Keratinocyte (primary cell): ENCODE measurements at regions not wholly inside any gene's neighbourhood (a gene's known extent, or its start where the extent isn't known, plus 50 kb on each side); places are given as distances from the start of the nearest gene placed in this dataset.

Source experiments
- DNase-seq: peaks from one replicate; pipeline ENCODE4 v3.0.0-alpha.2; 2011; ENCODE audit warnings: low read depth, missing footprints, low spot score
- FAIRE-seq: peaks from 2 replicates; lab custom pipeline; 2011; peaks lifted over from hg19 to GRCh38; lab: Jason Lieb, UNC
- H2AFZ ChIP-seq: 2 replicates; pipeline ENCODE4 v1.6.0; 2012; ENCODE audit warnings: low read length, control low read depth, inconsistent platforms; ENCODE audit not compliant: control insufficient read depth
- H3K27ac ChIP-seq: 2 replicates; pipeline ENCODE4 v1.5.1; 2011; ENCODE audit warnings: low read length; ENCODE audit not compliant: control insufficient read depth, insufficient read depth
- H3K27me3 ChIP-seq: 3 replicates; pipeline ENCODE4 v1.6.0; 2011; ENCODE audit warnings: low read length; ENCODE audit not compliant: control insufficient read depth, insufficient read depth; ENCODE audit errors: extremely low read depth
- H3K36me3 ChIP-seq, 2 experiments: 2 replicates in 1 of 2; 3 replicates in 1 of 2; pipeline ENCODE4 v1.5.1; 2011; ENCODE audit warnings: low read length in 2 of 2, mild to moderate bottlenecking in 1 of 2; ENCODE audit not compliant: control insufficient read depth in 2 of 2, insufficient read depth in 2 of 2; ENCODE audit errors: extremely low read depth in 1 of 2
- H3K4me1 ChIP-seq: 3 replicates; pipeline ENCODE4 v1.5.1; 2011; ENCODE audit warnings: low read length; ENCODE audit not compliant: control insufficient read depth, insufficient read depth; ENCODE audit errors: extremely low read depth
- H3K4me2 ChIP-seq: 3 replicates; pipeline ENCODE4 v1.6.0; 2011; ENCODE audit warnings: low read depth, low read length; ENCODE audit not compliant: control insufficient read depth, insufficient read depth; ENCODE audit errors: extremely low read depth
- H3K4me3 ChIP-seq, 3 experiments: fragments of 200-600 bp in 1 of 3; sonication (generic) in 1 of 3; 2 replicates in 2 of 3; 3 replicates in 1 of 3; pipeline ENCODE4 v1.5.1; 2011 to 2016; ENCODE audit warnings: low read length in 3 of 3, mild to moderate bottlenecking in 3 of 3, control low read depth in 2 of 3, inconsistent platforms in 1 of 3, low read depth in 1 of 3, mixed read lengths in 1 of 3, mixed run types in 1 of 3, moderate library complexity in 1 of 3; ENCODE audit not compliant: control insufficient read depth in 2 of 3, insufficient read depth in 2 of 3; ENCODE audit errors: extremely low read depth in 1 of 3
- H3K79me2 ChIP-seq: 2 replicates; pipeline ENCODE4 v1.6.0; 2012; ENCODE audit warnings: low read length; ENCODE audit not compliant: control insufficient read depth, insufficient read depth
- H3K9ac ChIP-seq: 3 replicates; pipeline ENCODE4 v1.6.0; 2011; ENCODE audit warnings: low read length; ENCODE audit not compliant: control insufficient read depth, insufficient read depth; ENCODE audit errors: extremely low read depth
- H3K9me1 ChIP-seq: 3 replicates; pipeline ENCODE4 v1.6.0; 2011; ENCODE audit warnings: low read length; ENCODE audit not compliant: control insufficient read depth, insufficient read depth; ENCODE audit errors: extremely low read depth
- H3K9me3 ChIP-seq: 2 replicates; pipeline ENCODE4 v1.5.1; 2012; ENCODE audit warnings: low read depth, low read length; ENCODE audit not compliant: control insufficient read depth
- H4K20me1 ChIP-seq: 3 replicates; pipeline ENCODE4 v1.6.0; 2011; ENCODE audit warnings: low read length; ENCODE audit not compliant: control insufficient read depth, insufficient read depth; ENCODE audit errors: extremely low read depth
- CTCF ChIP-seq, 3 experiments: IDR thresholded peaks in 1 of 3; conservative IDR thresholded peaks in 1 of 3; optimal IDR thresholded peaks in 1 of 3; 2 replicates in 2 of 3; 3 replicates in 1 of 3; pipeline versions ENCODE3 to v1.5.1; 2011; ENCODE audit warnings: low read length in 3 of 3, mild to moderate bottlenecking in 3 of 3, moderate library complexity in 2 of 3, control low read depth in 1 of 3, inconsistent platforms in 1 of 3; ENCODE audit not compliant: insufficient read depth in 2 of 3; ENCODE audit errors: extremely low read depth in 1 of 3
- EZH2 ChIP-seq: IDR thresholded peaks from one replicate; pipeline ENCODE4 v1.6.1; 2012; ENCODE audit warnings: inconsistent platforms, mild to moderate bottlenecking, low read length, moderate library complexity
- dilution Hi-C: fragments of 300-500 bp; cut with MboI; formaldehyde crosslinking; loops from one replicate; pipeline ENCODE4 v1.7.0; 2020; ENCODE audit warnings: low sequenced_read_pairs; ENCODE audit not compliant: extremely low pct_ligation_motif_present

DNA sequence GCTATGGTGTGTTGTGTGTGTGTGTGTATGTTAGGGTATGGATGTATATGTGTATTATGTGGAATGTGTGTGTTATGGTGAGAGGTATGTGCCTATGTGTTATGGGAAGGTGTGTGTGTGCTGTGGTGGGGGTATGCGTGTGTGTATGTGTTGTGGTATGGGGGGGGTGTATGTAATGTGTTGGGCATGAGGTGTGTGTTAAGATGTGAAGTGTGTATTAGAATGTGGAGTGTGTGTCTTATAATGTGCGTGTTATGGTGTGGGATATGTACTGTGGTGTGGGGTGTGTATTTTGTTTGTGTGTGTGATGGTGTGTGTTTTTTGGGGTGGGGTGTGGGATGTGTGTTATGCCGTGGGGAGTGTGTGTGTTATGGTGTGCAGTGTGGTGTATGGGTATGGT, 242.5 kb downstream of the RHOU start:
- Histone ChIP-seq H3K9me1 (no peaks in the 10 kb centered on the region), H3K36me3 (no peaks in the 10 kb centered on the region), H3K79me2 (no peaks in the 10 kb centered on the region), H3K27me3 (peaks cover 16% of the 10 kb centered on the region), H3K9ac (no peak overlapping the region), H3K9me3 (no peaks in the 10 kb centered on the region), H3K4me2 (no peak overlapping the region), H2AFZ (no peak overlapping the region), H3K4me3 (no peak overlapping the region), H3K27ac (no peak overlapping the region), H3K4me1 (no peaks in the 10 kb centered on the region), H4K20me1 (no peaks in the 10 kb centered on the region)
- FAIRE-seq (no peak), DNase-seq (no peak)
- no peak for TF ChIP-seq EZH2
- no peak for TF ChIP-seq CTCF (optimal IDR thresholded peaks at IDR 0.05 in 1 of 3, IDR thresholded peaks at IDR 0.05 in 1 of 3, conservative IDR thresholded peaks at IDR 0.05 in 1 of 3; ENCODE audit: extremely low read depth in 1 of 3, insufficient read depth in 2 of 3, low read length in 3 of 3)
- dilution Hi-C loops = no loop called here

- peak overlapping the region; percentile 66 for H2AFZ ChIP-seq
- DNase-seq (no peak), FAIRE-seq (no peak)
- no peak overlapping the region for H3K9ac ChIP-seq
- no peaks in the 10 kb centered on the region for H3K79me2 ChIP-seq
- no peaks in the 10 kb centered on the region for H3K36me3 ChIP-seq
- TF ChIP-seq CTCF (optimal IDR thresholded peaks at IDR 0.05 in 1 of 3, IDR thresholded peaks at IDR 0.05 in 1 of 3, conservative IDR thresholded peaks at IDR 0.05 in 1 of 3; ENCODE audit: extremely low read depth in 1 of 3, insufficient read depth in 2 of 3, low read length in 3 of 3) (no peak), EZH2 (no peak)
- H3K9me3 ChIP-seq = no peaks in the 10 kb centered on the region
- no peaks in the 10 kb centered on the region for H3K9me1 ChIP-seq
- H3K4me3 ChIP-seq = no peak overlapping the region
- dilution Hi-C loops = no loop called here
- no peaks in the 10 kb centered on the region for H4K20me1 ChIP-seq
- peaks cover 16% of the 10 kb centered on the region for H3K27me3 ChIP-seq
- H3K4me2 ChIP-seq = no peak overlapping the region
- no peaks in the 10 kb centered on the region for H3K4me1 ChIP-seq
- H3K27ac ChIP-seq = no peak overlapping the region
Measured at GRCh38 chr1:228978484-228979324, 243.4 kb downstream of the RHOU start.
